ENCODE measurements at regions not wholly inside any gene's neighbourhood (a gene's known extent, or its start where the extent isn't known, plus 50 kb on each side); places are given as distances from the start of the nearest gene placed in this dataset.

DNA sequence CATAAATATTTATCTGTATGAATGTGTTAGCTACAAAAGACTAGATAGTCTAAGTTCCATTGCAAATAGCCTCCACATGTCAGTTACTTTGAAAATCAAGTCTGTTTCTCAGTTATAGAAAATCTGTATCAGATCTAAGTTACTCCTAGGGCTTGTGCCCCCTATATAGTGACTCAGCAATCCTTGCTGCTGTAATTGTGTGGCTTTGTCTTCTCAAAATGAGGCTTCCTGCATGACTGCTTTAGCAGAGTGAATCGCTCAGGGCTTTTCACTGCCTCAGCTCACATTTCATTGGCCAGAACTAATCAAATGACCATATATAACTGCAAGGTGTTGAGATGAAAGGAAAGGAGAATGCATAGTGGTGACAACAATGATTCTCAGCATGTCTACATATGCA lies 552.2 kb upstream of the STXBP6 start:
- Histone ChIP-seq H3K9me3 (peaks cover 0 to 60% (median 0%) of the 10 kb centered on the region in 11 donors), H3K27ac (no peak overlapping the region), H3K4me3 (no peak overlapping the region), H3K36me3 (no peaks in the 10 kb centered on the region), H3K27me3 (no peaks in the 10 kb centered on the region), H3K4me1 (no peaks in the 10 kb centered on the region)
- TF ChIP-seq, protein P1, sequence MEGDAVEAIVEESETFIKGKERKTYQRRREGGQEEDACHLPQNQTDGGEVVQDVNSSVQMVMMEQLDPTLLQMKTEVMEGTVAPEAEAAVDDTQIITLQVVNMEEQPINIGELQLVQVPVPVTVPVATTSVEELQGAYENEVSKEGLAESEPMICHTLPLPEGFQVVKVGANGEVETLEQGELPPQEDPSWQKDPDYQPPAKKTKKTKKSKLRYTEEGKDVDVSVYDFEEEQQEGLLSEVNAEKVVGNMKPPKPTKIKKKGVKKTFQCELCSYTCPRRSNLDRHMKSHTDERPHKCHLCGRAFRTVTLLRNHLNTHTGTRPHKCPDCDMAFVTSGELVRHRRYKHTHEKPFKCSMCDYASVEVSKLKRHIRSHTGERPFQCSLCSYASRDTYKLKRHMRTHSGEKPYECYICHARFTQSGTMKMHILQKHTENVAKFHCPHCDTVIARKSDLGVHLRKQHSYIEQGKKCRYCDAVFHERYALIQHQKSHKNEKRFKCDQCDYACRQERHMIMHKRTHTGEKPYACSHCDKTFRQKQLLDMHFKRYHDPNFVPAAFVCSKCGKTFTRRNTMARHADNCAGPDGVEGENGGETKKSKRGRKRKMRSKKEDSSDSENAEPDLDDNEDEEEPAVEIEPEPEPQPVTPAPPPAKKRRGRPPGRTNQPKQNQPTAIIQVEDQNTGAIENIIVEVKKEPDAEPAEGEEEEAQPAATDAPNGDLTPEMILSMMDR (IDR thresholded peaks at IDR 0.05), result no peak
- intact Hi-C loops (cut with DNase I), result no loop called here
- 77 to 79% methylated on average over 1 of the region's 1 CpG for WGBS, 2 donors
- DNase-seq, result no peak
- ATAC-seq, result no peak

- Histone ChIP-seq H3K27ac (no peak overlapping the region), H3K9me3 (peaks cover 0 to 27% (median 0%) of the 10 kb centered on the region in 11 donors), H3K36me3 (no peaks in the 10 kb centered on the region), H3K4me3 (no peak overlapping the region), H3K27me3 (no peaks in the 10 kb centered on the region), H3K4me1 (no peaks in the 10 kb centered on the region)
- DNase-seq, result no peak
- no peak for ATAC-seq
- intact Hi-C loops (cut with DNase I), result no loop called here
- WGBS, 2 donors, result 67% methylated on average over 3 of the region's 3 CpGs
- TF ChIP-seq, protein P1 (IDR thresholded peaks at IDR 0.05), result no peak
Measured at GRCh38 chr14:25588751-25589150, 538.8 kb upstream of the STXBP6 start.

DNA sequence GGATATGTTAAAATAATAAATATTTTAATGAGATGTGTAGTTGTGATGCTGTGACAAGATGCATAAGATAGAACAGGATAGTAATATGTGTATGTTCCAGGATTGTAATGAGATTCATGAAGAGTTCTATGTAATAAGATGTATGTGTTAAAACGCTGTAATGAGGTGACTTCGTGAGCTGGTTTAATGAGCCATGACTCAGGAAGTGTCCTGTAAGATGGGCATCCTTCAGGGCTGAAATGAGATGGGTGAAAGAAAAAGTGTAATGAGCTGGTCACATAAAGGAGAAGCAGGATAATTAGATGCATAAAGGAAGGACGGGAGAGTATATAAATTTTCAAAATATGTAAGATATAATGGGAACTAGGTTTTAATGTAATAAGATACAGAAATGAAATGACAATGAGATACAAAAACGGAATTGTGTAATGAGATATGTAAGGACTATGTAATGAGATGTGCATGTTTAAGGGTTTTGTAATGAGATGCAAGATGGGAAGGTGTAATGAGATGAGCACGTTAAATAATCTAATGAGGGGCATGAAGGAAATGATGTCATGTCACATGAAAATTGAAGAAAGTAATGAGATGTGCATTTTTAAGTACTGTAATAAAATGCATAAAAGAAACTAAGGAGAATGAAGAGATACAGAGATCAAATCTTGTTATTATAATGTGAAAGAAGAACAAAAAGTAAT lies 524.8 kb upstream of the STXBP6 start:
- Histone ChIP-seq H3K36me3 (no peaks in the 10 kb centered on the region), H3K27me3 (no peaks in the 10 kb centered on the region), H3K4me3 (no peak overlapping the region), H3K4me1 (no peaks in the 10 kb centered on the region), H3K9me3 (peaks cover 0 to 6% (median 0%) of the 10 kb centered on the region in 11 donors), H3K27ac (no peak overlapping the region)
- WGBS, 2 donors, result 76% methylated on average over 5 of the region's 5 CpGs
- TF ChIP-seq, protein P1 (IDR thresholded peaks at IDR 0.05), result no peak
- no peak for ATAC-seq
- intact Hi-C loops (cut with DNase I), result no loop called here
- DNase-seq, result no peak

GRCh38 chr14:25570483-25570882 lies 520.5 kb upstream of the STXBP6 start:
- DNase-seq, result no peak
- H3K9me3 ChIP-seq, result peaks cover 0 to 33% (median 0%) of the 10 kb centered on the region in 11 donors
- H3K36me3 ChIP-seq, result no peaks in the 10 kb centered on the region
- no peak overlapping the region for H3K4me3 ChIP-seq
- ATAC-seq, result no peak
- H3K4me1 ChIP-seq, result no peaks in the 10 kb centered on the region
- no peaks in the 10 kb centered on the region for H3K27me3 ChIP-seq
- 74 to 75% methylated on average over 4 of the region's 4 CpGs for WGBS, 2 donors
- TF ChIP-seq, protein P1 (IDR thresholded peaks at IDR 0.05), result no peak
- intact Hi-C loops (cut with DNase I), result no loop called here
- no peak overlapping the region for H3K27ac ChIP-seq

Measured in heart right ventricle (tissue), 16 donors.